GM18517 (cell line): ENCODE measurements at regions not wholly inside any gene's neighbourhood (a gene's known extent, or its start where the extent isn't known, plus 50 kb on each side); places are given as distances from the start of the nearest gene placed in this dataset.
"Not testable (repeated sequence)": the region's sequence is repeated elsewhere in the genome, so short reads cannot be mapped to it uniquely, and the experiment has no call there.

ENCODE experiments used
- ATAC-seq: cut with Tn5 transposase; IDR thresholded peaks from one replicate; pipeline ENCODE4 v1.9.1; 2021; ENCODE audit warnings: mild to moderate bottlenecking, moderate library complexity; ENCODE audit not compliant: unreplicated experiment

DNA sequence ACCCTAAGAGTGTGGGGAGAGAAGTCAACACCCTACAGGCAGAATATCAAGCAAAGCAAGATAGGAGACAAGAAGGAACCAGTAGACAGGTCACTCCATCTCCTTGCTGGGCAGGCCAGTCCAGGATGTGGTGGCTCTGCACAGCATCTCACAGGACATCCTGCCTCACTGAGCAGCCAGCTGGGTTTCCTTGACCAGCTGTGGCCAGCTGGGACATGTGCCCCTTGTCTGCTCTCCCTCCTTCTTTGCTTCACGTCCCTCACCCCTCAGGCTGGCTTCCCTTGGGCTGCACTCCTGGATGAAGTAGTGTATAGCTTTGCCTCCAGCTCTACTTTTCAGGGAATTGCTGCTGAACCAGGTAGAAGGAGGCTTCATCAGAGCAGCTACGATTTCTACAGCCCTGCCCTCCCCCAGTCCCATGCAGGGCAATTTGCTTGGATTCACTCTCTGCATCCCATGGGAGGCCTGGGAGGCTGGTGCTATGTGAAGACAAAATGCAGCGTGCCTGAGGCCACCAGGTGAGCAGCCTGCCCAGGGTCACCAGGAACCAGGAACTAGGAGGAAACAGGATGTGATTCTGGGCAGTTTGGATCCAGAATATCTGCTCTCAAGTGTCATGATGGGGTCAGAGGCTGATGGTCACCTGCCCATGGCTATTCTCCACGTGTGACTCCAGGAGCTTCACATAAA is 110.0 kb upstream of the PMEPA1 start:
- ATAC-seq: no peak

DNA sequence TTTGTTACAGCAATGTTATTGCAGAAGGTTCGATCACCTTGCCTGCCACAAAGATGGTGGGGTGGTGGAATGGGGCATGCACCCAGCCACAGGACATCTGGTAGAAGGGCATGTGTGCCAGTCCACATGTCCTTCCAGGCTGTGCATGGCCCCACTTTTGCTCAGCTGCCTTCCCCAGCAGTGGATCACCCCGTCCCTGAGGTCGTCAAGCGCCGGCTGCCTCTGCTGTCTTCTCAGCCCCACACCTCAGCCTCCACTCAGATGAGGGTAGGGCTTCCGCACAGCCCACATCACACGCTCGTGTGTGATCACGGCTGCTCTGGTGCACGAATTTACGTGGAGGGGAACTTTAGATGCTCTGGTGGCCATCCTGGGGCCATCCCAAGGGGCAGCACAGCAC is 109.5 kb upstream of the PMEPA1 start:
- no peak for ATAC-seq

DNA sequence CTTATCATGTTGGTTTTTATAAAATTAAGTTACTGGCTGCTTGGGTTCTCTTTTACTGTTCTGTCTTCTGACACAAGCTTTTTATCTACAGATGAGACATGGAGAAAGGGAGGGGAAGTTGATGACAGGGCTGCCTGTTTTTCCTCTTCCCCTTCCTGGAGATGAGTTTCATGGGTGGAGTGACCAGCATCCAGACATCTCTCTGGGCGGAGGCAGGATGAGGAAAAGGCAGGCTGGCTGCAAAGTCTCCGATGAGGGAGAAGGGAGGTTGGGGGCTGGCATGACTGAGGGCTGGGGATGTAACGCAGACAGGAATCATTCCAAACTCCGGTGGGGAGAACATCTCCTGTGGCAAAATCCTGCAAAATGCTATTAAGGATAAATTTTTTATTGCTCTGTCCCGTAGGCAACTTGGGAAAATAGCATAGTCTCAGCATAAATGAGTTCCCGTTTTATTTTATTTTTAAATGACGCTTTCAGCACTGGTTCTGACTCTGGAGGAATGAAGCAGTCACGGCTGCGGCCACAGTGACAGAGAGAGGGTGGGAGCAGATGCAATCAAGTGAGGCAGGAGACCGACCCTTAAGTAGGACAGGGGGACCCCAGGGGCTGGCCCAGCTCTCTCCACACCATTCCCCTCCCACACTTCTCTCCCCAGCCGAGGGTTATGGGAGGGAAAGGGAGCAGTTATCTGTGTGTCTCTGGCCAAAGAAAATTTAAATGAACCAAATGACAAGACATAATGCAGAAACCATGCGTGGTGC is 108.8 kb upstream of the PMEPA1 start:
- no peak for ATAC-seq

DNA sequence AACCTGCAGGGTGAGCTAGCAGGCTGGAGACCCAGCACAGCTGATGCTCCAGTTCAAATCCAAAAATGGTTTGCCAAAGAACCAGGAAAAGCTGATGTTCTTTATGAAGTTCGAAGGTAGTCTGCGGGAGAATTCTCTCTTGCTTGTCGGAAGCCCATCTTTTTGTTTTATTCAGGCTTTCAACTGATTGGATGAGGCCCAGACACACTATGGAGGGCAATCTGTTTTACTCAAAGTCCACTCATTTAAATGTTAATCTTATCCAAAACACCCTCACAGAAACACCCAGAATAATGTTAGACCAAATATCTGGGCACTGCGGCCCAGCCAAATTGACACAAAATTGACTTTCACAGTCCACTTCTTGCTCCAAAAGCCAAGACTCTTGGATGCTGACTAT is 105.6 kb upstream of the PMEPA1 start:
- no peak for ATAC-seq

DNA sequence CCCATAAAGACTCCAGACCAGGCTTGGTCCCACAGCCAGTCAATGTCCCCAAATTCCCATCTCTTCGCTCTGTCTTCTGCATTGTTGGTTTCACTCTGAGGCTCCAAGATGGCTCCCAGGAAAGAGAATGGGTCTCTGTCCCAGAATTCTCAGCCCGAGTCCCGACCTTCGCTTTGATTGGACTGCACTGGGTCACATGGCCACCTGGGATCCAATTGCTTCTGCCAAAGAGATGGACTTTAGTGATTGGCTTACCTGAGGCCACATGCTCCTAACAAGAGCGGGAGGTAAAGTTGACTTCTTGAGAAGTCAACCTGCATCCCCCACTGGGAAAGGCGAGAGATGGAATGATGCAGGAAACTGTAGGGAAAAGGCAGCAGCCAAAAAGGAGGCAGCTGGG is 104.7 kb upstream of the PMEPA1 start:
- no peak for ATAC-seq

- no peak for ATAC-seq
Observed at GRCh38 chr20:57813509-57814269, 103.9 kb upstream of the PMEPA1 start.

GRCh38 chr20:57812632-57813031 is 102.8 kb upstream of the PMEPA1 start:
- ATAC-seq: not testable (repeated sequence)

- no peak for ATAC-seq
Observed at GRCh38 chr20:57811374-57812020, 101.7 kb upstream of the PMEPA1 start.

DNA sequence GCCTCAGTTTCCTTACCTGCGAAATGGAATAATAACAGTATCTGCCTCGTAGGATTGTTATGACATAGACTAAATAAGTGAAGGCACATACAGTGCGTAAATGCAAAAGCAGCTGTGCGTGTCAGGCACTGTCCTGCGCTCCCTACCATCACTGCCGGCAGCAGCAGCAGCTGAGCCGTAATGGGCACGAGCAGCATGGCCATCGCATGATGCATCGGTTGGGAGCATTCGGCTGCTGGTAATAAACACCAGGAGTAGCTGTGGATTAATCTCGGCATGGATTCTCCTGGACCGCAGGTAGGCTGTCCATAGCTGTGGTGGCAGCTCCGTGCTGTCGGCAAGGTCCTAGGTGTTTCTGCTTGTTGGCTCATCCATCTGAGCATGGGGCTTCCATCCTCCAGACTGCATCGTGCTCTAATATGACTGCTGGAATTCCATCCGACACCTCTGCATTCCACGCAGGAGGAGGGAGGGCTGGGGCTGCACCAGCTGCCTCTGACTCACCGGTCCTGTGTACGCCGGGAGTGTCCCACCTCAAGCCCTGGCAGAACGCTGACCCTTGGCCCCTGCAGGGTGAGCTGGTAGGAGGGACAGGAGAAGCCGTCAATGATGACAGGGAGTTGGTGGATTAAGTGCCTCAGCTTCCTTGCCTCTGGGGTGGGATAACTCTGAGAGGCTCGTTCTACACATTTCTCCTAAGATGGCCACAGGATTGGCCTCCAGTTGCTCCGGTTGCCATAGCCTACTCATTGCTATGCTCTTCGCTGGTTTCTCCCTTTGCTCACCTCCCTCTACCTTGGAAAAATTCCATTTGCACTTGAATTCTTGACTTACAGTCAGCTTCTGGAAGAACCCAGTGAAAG is 100.9 kb upstream of the PMEPA1 start:
- ATAC-seq: no peak

DNA sequence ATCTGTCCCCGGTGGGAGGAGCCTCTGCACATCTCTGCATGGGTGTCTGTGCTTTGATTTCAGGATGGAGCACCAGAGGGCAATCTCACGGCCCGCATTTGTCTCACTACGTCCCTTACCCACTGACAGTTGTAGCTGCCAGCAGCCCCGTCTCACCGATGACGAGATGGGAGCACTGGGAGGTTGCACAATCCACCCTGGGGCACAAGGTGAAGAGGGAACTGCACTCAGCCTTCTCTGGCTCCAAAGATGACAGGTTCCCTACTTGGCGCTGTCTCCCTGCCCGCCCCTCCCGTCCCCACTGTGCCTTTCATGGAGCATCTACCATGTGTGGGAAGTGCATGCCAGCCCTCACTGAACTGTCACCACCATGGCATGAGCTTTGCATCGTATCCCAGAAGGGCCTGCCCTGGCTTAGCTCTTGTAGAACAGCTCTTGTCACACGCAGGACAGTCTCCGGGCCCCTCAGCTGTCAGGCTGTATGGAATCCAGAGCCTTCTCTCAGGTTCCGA is 99.9 kb upstream of the PMEPA1 start:
- no peak for ATAC-seq

DNA sequence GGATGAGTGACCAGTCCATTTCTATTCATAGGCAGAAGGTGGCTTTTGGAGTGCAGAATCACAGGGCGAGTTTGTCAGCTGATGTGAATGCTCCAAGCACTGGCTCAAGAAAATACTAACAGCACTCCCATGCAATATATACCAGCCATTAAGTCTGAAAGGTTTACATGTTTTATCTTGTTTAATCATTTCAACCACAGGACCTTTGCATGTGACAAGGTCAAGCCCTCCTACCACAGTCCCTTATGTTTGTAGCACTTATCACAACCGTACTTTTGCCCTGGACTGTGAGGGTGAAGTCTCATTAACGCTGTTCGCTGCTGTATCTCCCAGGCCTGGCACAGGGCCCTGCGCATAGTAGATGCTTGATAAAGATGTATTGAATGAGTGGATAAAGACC is 99.3 kb upstream of the PMEPA1 start:
- no peak for ATAC-seq

GRCh38 chr20:57808264-57809070 is 98.7 kb upstream of the PMEPA1 start:
- ATAC-seq: no peak

- no peak for ATAC-seq
Observed at GRCh38 chr20:57807401-57808263, 97.8 kb upstream of the PMEPA1 start.

GRCh38 chr20:57806975-57807374 is 97.2 kb upstream of the PMEPA1 start:
- no peak for ATAC-seq

DNA sequence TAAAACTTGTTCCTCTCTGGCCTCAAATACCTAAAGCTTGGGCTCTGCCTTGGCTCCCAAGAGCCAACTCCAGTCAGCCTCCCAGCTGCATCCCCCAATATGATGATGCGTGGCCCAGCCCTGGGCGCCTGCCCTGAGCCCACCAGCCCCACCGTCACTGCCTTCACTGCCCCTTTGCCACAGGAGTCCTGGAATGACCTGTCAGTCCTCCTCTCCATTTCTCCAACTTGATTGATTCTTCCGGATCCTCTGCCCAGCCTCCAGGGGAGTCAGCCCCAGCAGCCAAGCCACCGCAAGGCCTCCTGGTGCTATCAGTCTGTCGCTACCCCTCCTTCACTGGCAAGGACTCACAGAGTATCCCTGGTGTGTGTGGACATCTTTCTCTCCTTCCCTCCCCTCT is 96.7 kb upstream of the PMEPA1 start:
- no peak for ATAC-seq

GRCh38 chr20:57805747-57806146 is 95.9 kb upstream of the PMEPA1 start:
- ATAC-seq: no peak

DNA sequence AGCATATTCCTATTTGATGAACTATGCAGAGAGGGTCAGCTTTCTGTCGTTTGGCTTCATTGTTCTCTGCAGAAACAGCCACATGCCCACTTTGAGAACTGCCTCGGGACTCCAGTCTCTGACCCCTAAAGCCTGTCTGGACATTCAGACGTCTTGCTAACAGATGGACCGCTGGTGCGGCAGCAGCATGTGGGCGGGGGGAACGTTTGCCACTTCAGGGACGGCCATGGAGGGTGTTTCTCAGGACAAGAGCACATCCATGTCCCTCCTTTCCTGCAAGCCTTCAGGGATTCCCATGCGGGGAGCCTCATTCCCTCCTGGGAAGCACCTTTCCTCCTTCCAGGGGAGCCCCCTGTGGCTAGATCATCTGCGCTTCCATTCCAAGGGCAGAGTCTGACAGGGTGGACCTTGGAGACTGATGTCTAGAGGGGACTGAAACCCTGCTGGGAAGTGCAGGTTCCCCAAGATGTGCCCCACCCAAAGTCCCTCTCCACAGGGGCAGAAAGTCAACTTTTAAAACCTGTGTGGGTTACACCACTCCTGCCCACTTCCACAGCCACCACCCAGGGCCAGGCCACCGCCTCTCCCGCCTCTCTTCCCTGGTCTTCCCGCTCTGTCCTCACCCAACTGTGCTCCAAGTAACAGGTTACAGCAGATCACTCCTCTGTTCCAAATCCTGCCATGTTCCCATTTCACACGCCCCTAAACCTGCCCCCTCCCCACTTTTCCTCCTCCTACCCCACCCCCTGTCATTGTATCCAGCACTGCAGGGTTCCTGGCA is 94.8 kb upstream of the PMEPA1 start:
- ATAC-seq: no peak
